ENCODE measurements at regions not wholly inside any gene's neighbourhood (a gene's known extent, or its start where the extent isn't known, plus 50 kb on each side); places are given as distances from the start of the nearest gene placed in this dataset.

DNA sequence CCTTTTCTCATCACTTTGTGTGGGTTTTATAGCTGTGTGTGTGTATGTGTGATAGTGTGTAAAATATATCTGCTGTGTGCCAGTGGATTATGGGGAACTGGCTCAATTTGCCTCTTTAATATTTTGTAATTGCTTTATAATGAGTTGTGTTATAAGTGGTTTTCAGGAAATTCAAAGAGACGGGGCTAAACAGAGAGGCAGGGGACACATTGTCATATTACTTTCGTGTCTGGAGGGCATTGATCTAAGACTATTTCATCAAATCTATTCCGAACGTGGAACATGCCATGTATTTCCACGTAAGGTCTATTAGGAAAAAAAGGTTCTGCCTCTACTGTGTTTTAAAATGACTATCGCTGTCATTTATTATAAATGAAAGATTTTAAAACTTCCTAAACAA lies 793.2 kb upstream of the TMEM132C start:
- Mint-ChIP-seq H3K9me3 (ENCODE audit: unreplicated experiment) (no peaks in the 10 kb centered on the region), H3K36me3 (ENCODE audit: insufficient read depth, unreplicated experiment) (no peaks in the 10 kb centered on the region), H3K4me1 (ENCODE audit: insufficient read depth, unreplicated experiment) (no peaks in the 10 kb centered on the region), H3K27me3 (ENCODE audit: insufficient read depth, unreplicated experiment) (no peaks in the 10 kb centered on the region), H3K4me3 (ENCODE audit: unreplicated experiment) (no peak overlapping the region), H3K27ac (ENCODE audit: low read depth, unreplicated experiment) (no peak overlapping the region)
- CTCF ChIA-PET, result no interaction called here
- intact Hi-C loops (cut with micrococcal nuclease), result no loop called here
- BruUV-seq (replicated peaks), result no TSS peak
- TF ChIP-seq, protein P1, sequence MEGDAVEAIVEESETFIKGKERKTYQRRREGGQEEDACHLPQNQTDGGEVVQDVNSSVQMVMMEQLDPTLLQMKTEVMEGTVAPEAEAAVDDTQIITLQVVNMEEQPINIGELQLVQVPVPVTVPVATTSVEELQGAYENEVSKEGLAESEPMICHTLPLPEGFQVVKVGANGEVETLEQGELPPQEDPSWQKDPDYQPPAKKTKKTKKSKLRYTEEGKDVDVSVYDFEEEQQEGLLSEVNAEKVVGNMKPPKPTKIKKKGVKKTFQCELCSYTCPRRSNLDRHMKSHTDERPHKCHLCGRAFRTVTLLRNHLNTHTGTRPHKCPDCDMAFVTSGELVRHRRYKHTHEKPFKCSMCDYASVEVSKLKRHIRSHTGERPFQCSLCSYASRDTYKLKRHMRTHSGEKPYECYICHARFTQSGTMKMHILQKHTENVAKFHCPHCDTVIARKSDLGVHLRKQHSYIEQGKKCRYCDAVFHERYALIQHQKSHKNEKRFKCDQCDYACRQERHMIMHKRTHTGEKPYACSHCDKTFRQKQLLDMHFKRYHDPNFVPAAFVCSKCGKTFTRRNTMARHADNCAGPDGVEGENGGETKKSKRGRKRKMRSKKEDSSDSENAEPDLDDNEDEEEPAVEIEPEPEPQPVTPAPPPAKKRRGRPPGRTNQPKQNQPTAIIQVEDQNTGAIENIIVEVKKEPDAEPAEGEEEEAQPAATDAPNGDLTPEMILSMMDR (IDR thresholded peaks at IDR 0.05; ENCODE audit: unreplicated experiment), result no peak
- DNase-seq (ENCODE audit: unreplicated experiment), result no peak
- POLR2A ChIA-PET, result no interaction called here

DNA sequence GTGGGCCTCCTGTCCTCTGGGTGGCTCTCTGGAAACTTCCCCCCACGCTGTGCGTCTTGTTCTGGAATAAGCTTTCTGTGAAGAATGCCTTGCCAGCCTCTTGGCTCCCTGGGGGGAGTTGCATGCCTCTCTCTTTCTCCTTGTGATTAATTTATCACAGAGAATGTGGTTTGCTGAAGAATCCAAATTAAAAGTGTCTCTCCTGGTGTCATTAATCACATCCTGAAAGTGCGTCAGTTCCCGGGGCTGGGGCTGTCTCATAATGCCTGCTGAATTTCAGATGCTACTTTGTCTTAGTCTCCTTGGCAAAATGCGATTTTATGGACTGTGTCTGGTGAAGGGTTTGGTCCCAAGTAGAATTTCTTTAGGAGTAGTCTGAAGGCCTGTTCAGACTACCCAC lies 787.7 kb upstream of the TMEM132C start:
- Mint-ChIP-seq H3K36me3 (ENCODE audit: insufficient read depth, unreplicated experiment) (no peaks in the 10 kb centered on the region), H3K4me1 (ENCODE audit: insufficient read depth, unreplicated experiment) (no peaks in the 10 kb centered on the region), H3K27ac (ENCODE audit: low read depth, unreplicated experiment) (no peak overlapping the region), H3K27me3 (ENCODE audit: insufficient read depth, unreplicated experiment) (no peaks in the 10 kb centered on the region), H3K4me3 (ENCODE audit: unreplicated experiment) (no peak overlapping the region), H3K9me3 (ENCODE audit: unreplicated experiment) (peaks cover 9% of the 10 kb centered on the region)
- BruUV-seq (replicated peaks), result no TSS peak
- POLR2A ChIA-PET, result no interaction called here
- CTCF ChIA-PET, result no interaction called here
- intact Hi-C loops (cut with micrococcal nuclease), result no loop called here
- DNase-seq (ENCODE audit: unreplicated experiment), result no peak
- TF ChIP-seq, protein P1 (IDR thresholded peaks at IDR 0.05; ENCODE audit: unreplicated experiment), result no peak

DNA sequence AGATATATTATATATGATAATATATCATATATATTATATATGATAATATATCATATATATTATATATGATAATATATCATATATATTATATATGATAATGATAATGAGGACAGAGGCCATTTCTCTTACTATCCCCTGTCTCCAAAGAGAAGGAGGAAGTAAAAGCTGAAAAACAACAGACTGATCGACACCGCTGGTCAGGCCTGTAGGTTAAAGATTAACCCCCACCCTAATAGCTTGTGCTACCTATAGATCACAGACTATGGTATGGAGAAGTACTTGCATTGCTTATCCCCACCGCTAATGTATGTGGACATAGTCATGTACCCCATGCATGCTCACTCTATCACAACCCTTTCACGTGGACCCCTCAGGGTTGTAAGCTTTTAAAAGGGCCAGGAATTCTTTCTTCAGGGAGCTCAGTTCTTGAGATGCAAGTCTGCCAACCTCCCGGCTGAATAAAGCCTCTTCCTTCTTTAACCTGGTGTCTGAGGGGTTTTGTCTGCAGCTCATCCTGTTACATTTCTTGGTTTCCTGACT lies 786.1 kb upstream of the TMEM132C start:
- TF ChIP-seq, protein P1 (IDR thresholded peaks at IDR 0.05; ENCODE audit: unreplicated experiment), result no peak
- intact Hi-C loops (cut with micrococcal nuclease), result no loop called here
- H3K4me3 Mint-ChIP-seq (ENCODE audit: unreplicated experiment), result no peak overlapping the region
- no peak overlapping the region for H3K27ac Mint-ChIP-seq (ENCODE audit: low read depth, unreplicated experiment)
- H3K27me3 Mint-ChIP-seq (ENCODE audit: insufficient read depth, unreplicated experiment), result no peaks in the 10 kb centered on the region
- ChIA-PET CTCF (interaction anchor here (0.6 kb wide), 1 partner anchor 329 kb away, joined by 3 read pairs; no protein-coding TSS in a partner anchor), POLR2A (no interaction called here)
- H3K4me1 Mint-ChIP-seq (ENCODE audit: insufficient read depth, unreplicated experiment), result no peaks in the 10 kb centered on the region
- BruUV-seq (replicated peaks), result no TSS peak
- DNase-seq (ENCODE audit: unreplicated experiment), result no peak
- no peaks in the 10 kb centered on the region for H3K36me3 Mint-ChIP-seq (ENCODE audit: insufficient read depth, unreplicated experiment)
- peaks cover 9% of the 10 kb centered on the region for H3K9me3 Mint-ChIP-seq (ENCODE audit: unreplicated experiment)

DNA sequence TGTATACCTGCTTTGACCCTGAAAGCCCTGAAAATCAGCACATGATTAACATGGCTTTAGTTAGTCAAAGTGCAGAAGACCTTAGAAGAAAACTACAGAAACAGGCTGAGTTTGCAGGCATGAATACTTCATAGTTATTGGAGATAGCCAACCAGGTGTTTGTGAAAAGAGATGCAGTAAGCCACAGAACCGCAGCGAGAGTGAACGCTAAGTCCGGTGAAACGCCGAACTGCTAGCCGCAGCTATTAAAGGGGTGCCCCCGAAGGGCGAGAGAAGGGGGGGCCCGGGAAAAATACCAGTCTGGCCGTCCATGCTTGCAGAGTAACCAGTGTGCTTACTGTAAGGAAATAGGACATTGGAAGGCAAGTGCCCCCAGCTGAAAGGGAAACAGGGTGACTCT lies 784.0 kb upstream of the TMEM132C start:
- H3K27ac Mint-ChIP-seq (ENCODE audit: low read depth, unreplicated experiment), result no peak overlapping the region
- intact Hi-C loops (cut with micrococcal nuclease), result no loop called here
- POLR2A ChIA-PET, result no interaction called here
- no peaks in the 10 kb centered on the region for H3K36me3 Mint-ChIP-seq (ENCODE audit: insufficient read depth, unreplicated experiment)
- H3K4me1 Mint-ChIP-seq (ENCODE audit: insufficient read depth, unreplicated experiment), result no peaks in the 10 kb centered on the region
- H3K4me3 Mint-ChIP-seq (ENCODE audit: unreplicated experiment), result no peak overlapping the region
- H3K27me3 Mint-ChIP-seq (ENCODE audit: insufficient read depth, unreplicated experiment), result no peaks in the 10 kb centered on the region
- no peak for DNase-seq (ENCODE audit: unreplicated experiment)
- TF ChIP-seq, protein P1 (IDR thresholded peaks at IDR 0.05; ENCODE audit: unreplicated experiment), result no peak
- CTCF ChIA-PET, result no interaction called here
- peaks cover 9% of the 10 kb centered on the region for H3K9me3 Mint-ChIP-seq (ENCODE audit: unreplicated experiment)
- no TSS peak for BruUV-seq (replicated peaks)
